ENCODE measurements at regions not wholly inside any gene's neighbourhood (a gene's known extent, or its start where the extent isn't known, plus 50 kb on each side); places are given as distances from the start of the nearest gene placed in this dataset.

GRCh38 chr2:239780236-239780994 lies 244.7 kb downstream of the NDUFA10 start:
- 86% methylated on average over 19 of the region's 19 CpGs for WGBS
- no peaks in the 10 kb centered on the region for H3K36me3 ChIP-seq (ENCODE audit: control insufficient read depth in 4 of 4, insufficient read depth in 3 of 4, low read depth in 1 of 4, low read length in 3 of 4)

GRCh38 chr2:239779584-239779983 lies 245.6 kb downstream of the NDUFA10 start:
- 92% methylated on average over 10 of the region's 10 CpGs for WGBS
- DNase-seq (ENCODE audit: low spot score), result no peak
- peaks cover 0 to 4% (median 3%) of the 10 kb centered on the region in 4 donors for H3K9me3 ChIP-seq (ENCODE audit: control insufficient read depth in 4 of 4, low read length in 3 of 4)
- H3K27me3 ChIP-seq (ENCODE audit: control insufficient read depth in 4 of 4, insufficient read depth in 4 of 4, low read length in 3 of 4), result no peaks in the 10 kb centered on the region
- no peaks in the 10 kb centered on the region for H3K36me3 ChIP-seq (ENCODE audit: control insufficient read depth in 4 of 4, insufficient read depth in 3 of 4, low read depth in 1 of 4, low read length in 3 of 4)
- no peak overlapping the region for H3K27ac ChIP-seq (ENCODE audit: low read depth in 1 of 2, low read length in 2 of 2)
- no peak overlapping the region for H3K4me3 ChIP-seq (ENCODE audit: low read depth in 1 of 3, low read length in 3 of 3)
- no peaks in the 10 kb centered on the region for H3K4me1 ChIP-seq (ENCODE audit: control insufficient read depth in 4 of 4, insufficient read depth in 4 of 4, low read length in 3 of 4)
- H3K9ac ChIP-seq (ENCODE audit: low read depth in 1 of 2, low read length in 2 of 2), result no peak overlapping the region
- TF ChIP-seq TAF1 (conservative IDR thresholded peaks at IDR 0.05), result no peak
- no peak for TF ChIP-seq FOXA2 (IDR thresholded peaks at IDR 0.05)
- TF ChIP-seq CTCF (IDR thresholded peaks at IDR 0.05; ENCODE audit: low read depth, low read length, missing input control), result no peak
- no peak for TF ChIP-seq RXRA (IDR thresholded peaks at IDR 0.05)
- no peak for TF ChIP-seq HNF4G (IDR thresholded peaks at IDR 0.05)
- TF ChIP-seq SP1 (IDR thresholded peaks at IDR 0.05), result no peak
- TF ChIP-seq HNF4A (conservative IDR thresholded peaks at IDR 0.05), result no peak
- TF ChIP-seq FOXA1 (IDR thresholded peaks at IDR 0.05), result no peak
- no peak for TF ChIP-seq ATF3 (IDR thresholded peaks at IDR 0.05)
- TF ChIP-seq, protein P1, sequence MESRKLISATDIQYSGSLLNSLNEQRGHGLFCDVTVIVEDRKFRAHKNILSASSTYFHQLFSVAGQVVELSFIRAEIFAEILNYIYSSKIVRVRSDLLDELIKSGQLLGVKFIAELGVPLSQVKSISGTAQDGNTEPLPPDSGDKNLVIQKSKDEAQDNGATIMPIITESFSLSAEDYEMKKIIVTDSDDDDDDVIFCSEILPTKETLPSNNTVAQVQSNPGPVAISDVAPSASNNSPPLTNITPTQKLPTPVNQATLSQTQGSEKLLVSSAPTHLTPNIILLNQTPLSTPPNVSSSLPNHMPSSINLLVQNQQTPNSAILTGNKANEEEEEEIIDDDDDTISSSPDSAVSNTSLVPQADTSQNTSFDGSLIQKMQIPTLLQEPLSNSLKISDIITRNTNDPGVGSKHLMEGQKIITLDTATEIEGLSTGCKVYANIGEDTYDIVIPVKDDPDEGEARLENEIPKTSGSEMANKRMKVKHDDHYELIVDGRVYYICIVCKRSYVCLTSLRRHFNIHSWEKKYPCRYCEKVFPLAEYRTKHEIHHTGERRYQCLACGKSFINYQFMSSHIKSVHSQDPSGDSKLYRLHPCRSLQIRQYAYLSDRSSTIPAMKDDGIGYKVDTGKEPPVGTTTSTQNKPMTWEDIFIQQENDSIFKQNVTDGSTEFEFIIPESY (IDR thresholded peaks at IDR 0.05), result no peak
- no peak for TF ChIP-seq JUND (IDR thresholded peaks at IDR 0.05)

More at GRCh38 chr2:239780236-239780994, 244.7 kb downstream of the NDUFA10 start:
- no peak overlapping the region for H3K27ac ChIP-seq (ENCODE audit: low read depth in 1 of 2, low read length in 2 of 2)
- H3K4me1 ChIP-seq (ENCODE audit: control insufficient read depth in 4 of 4, insufficient read depth in 4 of 4, low read length in 3 of 4), result no peaks in the 10 kb centered on the region
- no peak overlapping the region for H3K4me3 ChIP-seq (ENCODE audit: low read depth in 1 of 3, low read length in 3 of 3)
- no peak for TF ChIP-seq JUND (IDR thresholded peaks at IDR 0.05)
- no peak for TF ChIP-seq FOXA2 (IDR thresholded peaks at IDR 0.05)
- TF ChIP-seq SP1 (IDR thresholded peaks at IDR 0.05), result no peak
- TF ChIP-seq CTCF (IDR thresholded peaks at IDR 0.05; ENCODE audit: low read depth, low read length, missing input control), result no peak
- TF ChIP-seq, protein P2, sequence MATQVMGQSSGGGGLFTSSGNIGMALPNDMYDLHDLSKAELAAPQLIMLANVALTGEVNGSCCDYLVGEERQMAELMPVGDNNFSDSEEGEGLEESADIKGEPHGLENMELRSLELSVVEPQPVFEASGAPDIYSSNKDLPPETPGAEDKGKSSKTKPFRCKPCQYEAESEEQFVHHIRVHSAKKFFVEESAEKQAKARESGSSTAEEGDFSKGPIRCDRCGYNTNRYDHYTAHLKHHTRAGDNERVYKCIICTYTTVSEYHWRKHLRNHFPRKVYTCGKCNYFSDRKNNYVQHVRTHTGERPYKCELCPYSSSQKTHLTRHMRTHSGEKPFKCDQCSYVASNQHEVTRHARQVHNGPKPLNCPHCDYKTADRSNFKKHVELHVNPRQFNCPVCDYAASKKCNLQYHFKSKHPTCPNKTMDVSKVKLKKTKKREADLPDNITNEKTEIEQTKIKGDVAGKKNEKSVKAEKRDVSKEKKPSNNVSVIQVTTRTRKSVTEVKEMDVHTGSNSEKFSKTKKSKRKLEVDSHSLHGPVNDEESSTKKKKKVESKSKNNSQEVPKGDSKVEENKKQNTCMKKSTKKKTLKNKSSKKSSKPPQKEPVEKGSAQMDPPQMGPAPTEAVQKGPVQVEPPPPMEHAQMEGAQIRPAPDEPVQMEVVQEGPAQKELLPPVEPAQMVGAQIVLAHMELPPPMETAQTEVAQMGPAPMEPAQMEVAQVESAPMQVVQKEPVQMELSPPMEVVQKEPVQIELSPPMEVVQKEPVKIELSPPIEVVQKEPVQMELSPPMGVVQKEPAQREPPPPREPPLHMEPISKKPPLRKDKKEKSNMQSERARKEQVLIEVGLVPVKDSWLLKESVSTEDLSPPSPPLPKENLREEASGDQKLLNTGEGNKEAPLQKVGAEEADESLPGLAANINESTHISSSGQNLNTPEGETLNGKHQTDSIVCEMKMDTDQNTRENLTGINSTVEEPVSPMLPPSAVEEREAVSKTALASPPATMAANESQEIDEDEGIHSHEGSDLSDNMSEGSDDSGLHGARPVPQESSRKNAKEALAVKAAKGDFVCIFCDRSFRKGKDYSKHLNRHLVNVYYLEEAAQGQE (IDR thresholded peaks at IDR 0.05), result no peak
- no peak for TF ChIP-seq FOXA1 (IDR thresholded peaks at IDR 0.05)
- no peak for TF ChIP-seq TAF1 (conservative IDR thresholded peaks at IDR 0.05)
- no peak for TF ChIP-seq RAD21 (IDR thresholded peaks at IDR 0.05)
- TF ChIP-seq NR2F2 (IDR thresholded peaks at IDR 0.05), result no peak
- no peak overlapping the region for H3K9ac ChIP-seq (ENCODE audit: low read depth in 1 of 2, low read length in 2 of 2)
- peaks cover 0 to 4% (median 3%) of the 10 kb centered on the region in 4 donors for H3K9me3 ChIP-seq (ENCODE audit: control insufficient read depth in 4 of 4, low read length in 3 of 4)
- DNase-seq (ENCODE audit: low spot score), result no peak
- no peaks in the 10 kb centered on the region for H3K27me3 ChIP-seq (ENCODE audit: control insufficient read depth in 4 of 4, insufficient read depth in 4 of 4, low read length in 3 of 4)

Data from liver (tissue), 8 donors.